ENCODE measurements at regions not wholly inside any gene's neighbourhood (a gene's known extent, or its start where the extent isn't known, plus 50 kb on each side); places are given as distances from the start of the nearest gene placed in this dataset.

GRCh38 chr12:87096082-87096585 lies 839.9 kb upstream of the MGAT4C start:
- no peak overlapping the region for H3K4me3 ChIP-seq (replicated peaks in 1 of 3; ENCODE audit: insufficient read depth in 1 of 3, low read depth in 1 of 3, low read length in 3 of 3)
- dilution Hi-C loops (cut with MboI; ENCODE audit: extremely low pct_ligation_motif_present, low sequenced_read_pairs): no loop called here
- no peaks in the 10 kb centered on the region for H3K36me3 ChIP-seq (ENCODE audit: control insufficient read depth in 2 of 2, extremely low read depth in 1 of 2, insufficient read depth in 2 of 2, low read length in 2 of 2)
- no peak overlapping the region for H3K4me2 ChIP-seq (ENCODE audit: insufficient read depth, low read length)
- H3K9me3 ChIP-seq (replicated peaks; ENCODE audit: control insufficient read depth, insufficient read depth, low read length): no peaks in the 10 kb centered on the region
- no peaks in the 10 kb centered on the region for H3K79me2 ChIP-seq (ENCODE audit: control insufficient read depth, insufficient read depth, low read length)
- ChIA-PET CTCF (no interaction called here), POLR2A (no interaction called here)
- FAIRE-seq (no peak), DNase-seq (ENCODE audit: low read depth, low spot score) (no peak)
- no TSS peak for BruUV-seq (replicated peaks)
- no peak overlapping the region for H3K27ac ChIP-seq (ENCODE audit: insufficient read depth, low read depth, low read length)
- TF ChIP-seq MAX (IDR thresholded peaks at IDR 0.05; ENCODE audit: insufficient read depth, insufficient read length): no peak
- no peak for TF ChIP-seq GATA2 (IDR thresholded peaks at IDR 0.05; ENCODE audit: insufficient read depth, insufficient read length, low read depth, low read length)
- TF ChIP-seq JUN (IDR thresholded peaks at IDR 0.05; ENCODE audit: borderline replicate concordance, insufficient read depth, insufficient read length, low read depth): no peak
- TF ChIP-seq, protein P1, sequence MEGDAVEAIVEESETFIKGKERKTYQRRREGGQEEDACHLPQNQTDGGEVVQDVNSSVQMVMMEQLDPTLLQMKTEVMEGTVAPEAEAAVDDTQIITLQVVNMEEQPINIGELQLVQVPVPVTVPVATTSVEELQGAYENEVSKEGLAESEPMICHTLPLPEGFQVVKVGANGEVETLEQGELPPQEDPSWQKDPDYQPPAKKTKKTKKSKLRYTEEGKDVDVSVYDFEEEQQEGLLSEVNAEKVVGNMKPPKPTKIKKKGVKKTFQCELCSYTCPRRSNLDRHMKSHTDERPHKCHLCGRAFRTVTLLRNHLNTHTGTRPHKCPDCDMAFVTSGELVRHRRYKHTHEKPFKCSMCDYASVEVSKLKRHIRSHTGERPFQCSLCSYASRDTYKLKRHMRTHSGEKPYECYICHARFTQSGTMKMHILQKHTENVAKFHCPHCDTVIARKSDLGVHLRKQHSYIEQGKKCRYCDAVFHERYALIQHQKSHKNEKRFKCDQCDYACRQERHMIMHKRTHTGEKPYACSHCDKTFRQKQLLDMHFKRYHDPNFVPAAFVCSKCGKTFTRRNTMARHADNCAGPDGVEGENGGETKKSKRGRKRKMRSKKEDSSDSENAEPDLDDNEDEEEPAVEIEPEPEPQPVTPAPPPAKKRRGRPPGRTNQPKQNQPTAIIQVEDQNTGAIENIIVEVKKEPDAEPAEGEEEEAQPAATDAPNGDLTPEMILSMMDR (IDR thresholded peaks at IDR 0.05; ENCODE audit: extremely low read depth in 1 of 2, insufficient read depth in 1 of 2, low read depth in 1 of 2, low read length in 2 of 2): no peak
- TF ChIP-seq POLR2A (IDR thresholded peaks at IDR 0.05; ENCODE audit: low read depth, low read length): no peak
- TF ChIP-seq FOS (IDR thresholded peaks at IDR 0.05; ENCODE audit: borderline replicate concordance, insufficient read depth, low read length): no peak
- no peak for TF ChIP-seq EZH2 (IDR thresholded peaks at IDR 0.05; ENCODE audit: borderline replicate concordance, low read depth, low read length, severe bottlenecking)
- no peak for TF ChIP-seq POLR2AphosphoS5 (IDR thresholded peaks at IDR 0.05; ENCODE audit: insufficient read depth, low read depth, low read length)
- no peak for TF ChIP-seq MYC (IDR thresholded peaks at IDR 0.05; ENCODE audit: low read depth, low read length)
- H3K9ac ChIP-seq (replicated peaks; ENCODE audit: extremely low read depth, insufficient read depth, low read length): no peak overlapping the region
- no peaks in the 10 kb centered on the region for H3K4me1 ChIP-seq (ENCODE audit: control insufficient read depth, extremely low read depth, insufficient read depth, low read length)
- H3K9me1 ChIP-seq (replicated peaks; ENCODE audit: control insufficient read depth, extremely low read depth, insufficient read depth, low read length): no peaks in the 10 kb centered on the region
- H4K20me1 ChIP-seq (replicated peaks; ENCODE audit: control insufficient read depth, extremely low read depth, insufficient read depth, low read length): no peaks in the 10 kb centered on the region
- no peak overlapping the region for H2AFZ ChIP-seq (ENCODE audit: low read depth, low read length)
- intact Hi-C loops (cut with micrococcal nuclease): no loop called here
- no peaks in the 10 kb centered on the region for H3K27me3 ChIP-seq (ENCODE audit: control insufficient read depth in 2 of 2, insufficient read depth in 2 of 2, low read length in 2 of 2)

Measured in endothelial cell of umbilical vein (primary cell).